Fibroblast of skin of scalp (primary cell): ENCODE measurements at regions not wholly inside any gene's neighbourhood (a gene's known extent, or its start where the extent isn't known, plus 50 kb on each side); places are given as distances from the start of the nearest gene placed in this dataset.
"Not testable (repeated sequence)": the region's sequence is repeated elsewhere in the genome, so short reads cannot be mapped to it uniquely, and the experiment has no call there.

Experiments
- DNase-seq: peaks from one replicate; pipeline ENCODE4 v3.0.0-alpha.2; 2013

GRCh38 chr2:130248355-130248754 is 50.1 kb upstream of the TUBA3E start:
- DNase-seq, result not testable (repeated sequence)
